HL-60/S4 treated with phorbol 12-myristate 13-acetate at 8.2 ng/mL for 4 days and 3 days (cell line): ENCODE measurements at regions not wholly inside any gene's neighbourhood (a gene's known extent, or its start where the extent isn't known, plus 50 kb on each side); places are given as distances from the start of the nearest gene placed in this dataset.

Source experiments
- in situ Hi-C: fragments of 300-500 bp; cut with MboI; formaldehyde crosslinking; loops from 2 replicates; pipeline ENCODE4 v1.15.0; 2022; ENCODE audit warnings: low sequenced_read_pairs

- in situ Hi-C loops = no loop called here
Measured at GRCh38 chr15:39100106-39100660, 480.7 kb upstream of the THBS1 start.

DNA sequence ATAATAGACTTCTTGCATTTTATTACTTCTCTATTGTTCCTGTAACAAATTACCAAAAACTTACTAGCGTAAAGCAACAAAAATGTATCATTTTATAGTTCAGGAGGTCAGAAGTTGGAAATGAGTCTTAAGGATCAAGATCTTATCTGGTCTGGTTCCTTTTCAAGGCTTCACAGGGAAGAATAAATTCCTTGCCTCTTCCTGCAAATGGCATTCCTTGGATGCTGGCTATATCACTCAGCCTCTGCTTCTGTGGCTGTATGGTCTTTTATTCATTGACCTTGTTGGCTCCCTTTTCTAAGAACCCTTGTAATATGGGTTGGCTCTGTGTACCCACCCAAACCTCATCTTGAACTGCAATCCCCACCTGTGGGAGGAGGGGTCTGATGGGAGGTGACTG lies 478.4 kb upstream of the THBS1 start:
- in situ Hi-C loops = no loop called here

GRCh38 chr15:39106950-39107349 lies 473.9 kb upstream of the THBS1 start:
- in situ Hi-C loops = no loop called here

DNA sequence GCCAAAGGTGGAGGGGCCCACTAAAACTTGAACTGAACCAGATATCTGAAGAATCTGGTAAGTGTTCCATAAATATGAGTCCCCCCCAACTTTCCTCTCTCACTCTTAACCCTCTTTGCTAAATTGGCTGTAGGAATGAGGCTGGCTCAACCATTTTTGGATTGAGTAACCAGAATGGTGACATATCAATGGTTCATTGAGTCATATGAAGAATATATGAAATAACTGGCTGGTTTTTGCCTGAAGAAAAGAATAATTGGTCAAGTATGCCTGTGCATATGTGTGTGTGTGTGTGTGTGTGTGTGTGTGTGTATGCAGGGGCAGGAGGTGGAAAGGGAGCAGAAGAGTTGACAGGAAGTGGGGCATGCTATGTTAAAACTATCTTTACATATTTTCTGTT lies 472.9 kb upstream of the THBS1 start:
- in situ Hi-C loops = no loop called here

- in situ Hi-C loops = no loop called here
Measured at GRCh38 chr15:39110336-39110735, 470.5 kb upstream of the THBS1 start.

GRCh38 chr15:39110746-39111145 lies 470.1 kb upstream of the THBS1 start:
- in situ Hi-C loops = no loop called here

- in situ Hi-C loops = no loop called here
Measured at GRCh38 chr15:39113741-39114140, 467.1 kb upstream of the THBS1 start.

- in situ Hi-C loops = no loop called here
Measured at GRCh38 chr15:39114690-39115378, 466.0 kb upstream of the THBS1 start.

- in situ Hi-C loops = no loop called here
Measured at GRCh38 chr15:39115379-39116057, 465.4 kb upstream of the THBS1 start.

DNA sequence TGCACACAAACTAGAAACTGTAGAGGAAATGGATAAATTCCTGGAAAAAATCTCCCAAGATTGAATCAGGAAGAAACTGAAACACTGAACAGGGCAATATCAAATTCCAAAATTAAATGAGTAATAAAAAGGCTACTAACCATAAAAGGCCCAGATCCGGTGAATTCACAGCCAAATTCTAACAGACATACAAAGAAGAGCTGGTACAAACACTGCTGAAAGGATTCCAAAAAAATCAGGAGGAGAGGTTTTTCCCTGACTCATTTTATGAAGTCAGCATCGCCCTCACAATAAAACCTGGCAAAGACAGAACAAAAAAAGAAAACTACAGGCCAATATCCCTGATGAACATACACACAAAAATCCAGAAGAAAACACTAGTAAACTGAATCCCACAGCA lies 462.4 kb upstream of the THBS1 start:
- in situ Hi-C loops = no loop called here

DNA sequence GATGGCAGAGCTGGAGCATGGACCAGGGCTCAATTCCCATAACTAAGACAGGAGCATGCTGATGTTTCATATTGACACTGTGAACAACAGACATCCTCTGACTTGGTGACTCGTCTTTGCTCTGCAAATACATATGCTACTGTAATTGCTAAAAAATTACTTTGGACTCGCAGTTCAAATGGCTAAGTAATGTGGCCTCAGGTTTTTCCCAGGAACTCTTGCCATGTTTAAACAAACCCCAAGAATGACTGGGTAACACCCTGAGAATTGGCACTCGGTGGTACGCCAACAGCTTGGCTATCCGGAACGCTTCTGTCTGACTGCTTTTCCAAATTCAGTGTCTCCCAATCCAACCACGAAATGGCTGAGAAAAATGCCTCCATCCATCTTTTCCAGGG lies 456.7 kb upstream of the THBS1 start:
- in situ Hi-C loops = no loop called here

DNA sequence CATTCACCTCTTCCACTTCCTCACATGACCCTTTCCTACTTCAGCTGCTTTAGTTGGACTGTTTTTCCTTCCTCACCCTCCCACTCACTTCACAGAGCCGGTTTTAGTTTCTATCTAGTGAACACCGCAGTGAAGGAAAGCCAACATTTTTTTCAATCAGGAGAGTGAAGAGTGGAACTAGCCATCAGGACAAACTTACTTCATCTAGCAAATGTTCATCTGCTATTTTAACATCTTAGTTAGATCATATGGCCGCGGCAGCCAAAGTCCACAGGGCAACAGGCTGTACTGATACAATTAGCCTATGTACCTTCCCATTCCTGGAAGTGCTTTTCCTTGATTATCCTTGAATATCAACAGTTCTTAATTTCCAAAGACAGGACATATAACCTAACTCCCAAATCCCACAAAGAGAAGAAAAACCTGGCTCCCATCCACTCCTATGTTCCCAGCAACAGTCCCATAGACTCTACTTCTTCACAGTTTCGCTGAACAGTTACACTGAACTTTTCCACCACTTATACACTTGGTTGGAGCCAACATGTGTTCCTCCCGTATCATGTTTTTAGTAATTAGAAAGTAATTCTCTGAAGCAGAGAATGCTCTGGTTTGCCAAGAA lies 456.2 kb upstream of the THBS1 start:
- in situ Hi-C loops = no loop called here

DNA sequence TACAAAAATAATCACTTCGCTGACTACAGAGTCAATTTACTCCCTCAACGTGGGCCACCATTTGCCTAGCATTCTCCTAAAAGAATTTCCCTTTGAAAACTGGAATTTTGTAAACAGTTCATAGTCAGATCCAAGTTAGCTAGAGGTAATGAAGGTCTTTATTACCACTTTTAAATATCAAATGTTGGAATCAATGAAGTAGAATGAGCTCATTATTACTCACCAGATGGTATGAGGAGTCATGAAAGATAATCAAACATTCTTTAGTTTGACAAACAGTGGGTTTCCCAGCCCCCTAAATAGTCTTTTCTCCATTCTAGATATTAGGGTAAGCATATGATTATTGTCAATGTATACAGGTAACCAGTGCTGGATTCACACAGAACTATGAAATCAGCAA lies 455.7 kb upstream of the THBS1 start:
- in situ Hi-C loops = no loop called here

- in situ Hi-C loops = no loop called here
Measured at GRCh38 chr15:39125904-39126303, 455.0 kb upstream of the THBS1 start.

DNA sequence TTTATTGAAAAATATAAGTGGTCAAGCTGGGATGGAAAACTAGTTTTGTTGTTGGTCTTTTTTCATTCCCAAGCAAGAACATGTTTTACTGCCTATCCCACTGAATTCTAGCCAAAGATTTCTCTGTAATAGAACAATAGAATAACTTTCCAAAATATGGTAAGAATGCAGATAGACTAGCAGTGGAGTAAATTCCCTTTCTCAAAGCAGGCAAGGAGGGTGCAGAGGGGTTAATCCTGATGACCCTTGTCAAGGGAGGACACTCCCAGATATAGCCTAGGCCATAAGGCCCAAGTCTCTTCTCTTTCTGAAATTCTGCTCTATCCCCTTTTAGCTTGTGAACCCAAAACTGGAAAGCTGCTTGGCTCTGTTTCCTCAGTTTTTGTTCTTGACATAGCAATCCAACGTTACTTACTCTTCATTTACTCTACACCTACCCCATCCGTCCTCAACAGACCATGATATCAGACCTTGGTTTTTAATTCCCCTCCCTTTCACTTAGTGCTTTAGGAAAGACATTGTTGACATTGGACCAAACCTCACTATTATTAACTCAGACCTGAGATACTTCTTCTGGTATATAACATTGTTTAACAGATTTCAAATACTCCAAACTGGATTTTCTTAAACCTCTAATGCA lies 453.6 kb upstream of the THBS1 start:
- in situ Hi-C loops = no loop called here

DNA sequence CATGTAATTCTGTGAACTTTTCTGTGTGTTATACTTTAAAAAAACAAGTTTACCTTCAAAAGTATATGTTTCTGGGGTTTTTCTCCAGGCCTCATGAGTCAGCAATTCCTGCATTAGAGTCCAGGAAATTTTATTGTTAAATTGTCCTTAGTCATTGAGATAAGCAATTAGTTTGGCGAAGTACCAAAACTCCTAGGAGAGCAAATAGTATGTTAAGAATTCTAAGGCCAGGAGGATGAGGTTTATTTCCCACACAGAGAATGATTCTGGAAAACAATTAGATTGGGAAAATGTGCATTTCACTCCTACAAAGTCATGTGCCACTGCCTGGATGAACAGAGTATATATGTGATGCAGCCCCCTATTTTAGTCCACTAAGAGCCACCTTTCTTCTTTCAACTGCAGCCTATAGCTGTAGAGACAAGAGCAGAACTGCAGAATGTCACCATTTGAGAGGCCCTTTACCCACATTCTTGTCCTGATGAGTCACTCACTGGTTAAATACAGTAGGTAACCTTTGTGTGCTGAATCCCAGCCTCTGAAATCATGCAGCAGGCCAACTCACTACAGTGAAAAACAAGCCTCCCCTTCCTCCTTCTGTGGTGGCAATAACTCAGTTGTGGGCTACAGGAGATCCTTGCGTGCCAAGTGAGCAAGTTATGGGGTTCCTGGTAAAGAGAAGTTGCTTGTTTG lies 452.8 kb upstream of the THBS1 start:
- in situ Hi-C loops = no loop called here

- in situ Hi-C loops = no loop called here
Measured at GRCh38 chr15:39128746-39129145, 452.1 kb upstream of the THBS1 start.

GRCh38 chr15:39130556-39131379 lies 450.1 kb upstream of the THBS1 start:
- in situ Hi-C loops = no loop called here

- in situ Hi-C loops = no loop called here
Measured at GRCh38 chr15:39131609-39132008, 449.3 kb upstream of the THBS1 start.

DNA sequence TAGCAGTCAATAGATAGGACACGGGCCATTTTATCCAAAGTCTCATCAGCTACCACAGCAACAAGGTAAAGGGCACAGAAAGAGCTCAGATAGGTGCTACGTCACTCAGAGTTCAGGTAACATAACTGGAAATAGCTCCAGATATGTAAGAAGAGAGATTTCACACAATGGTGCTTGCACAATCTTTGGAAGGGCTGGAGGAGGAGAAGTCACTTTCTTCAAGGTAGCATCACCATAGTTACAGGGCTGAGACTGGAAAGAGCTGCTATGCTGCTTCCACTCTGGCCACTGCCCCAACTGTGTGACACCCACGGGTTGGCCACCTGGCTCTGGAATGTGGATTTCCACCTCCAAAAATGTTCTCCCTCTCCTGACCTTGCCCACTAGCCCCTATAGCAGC lies 448.8 kb upstream of the THBS1 start:
- in situ Hi-C loops = no loop called here
